ENCODE measurements at regions not wholly inside any gene's neighbourhood (a gene's known extent, or its start where the extent isn't known, plus 50 kb on each side); places are given as distances from the start of the nearest gene placed in this dataset.

- TF ChIP-seq, protein P1, sequence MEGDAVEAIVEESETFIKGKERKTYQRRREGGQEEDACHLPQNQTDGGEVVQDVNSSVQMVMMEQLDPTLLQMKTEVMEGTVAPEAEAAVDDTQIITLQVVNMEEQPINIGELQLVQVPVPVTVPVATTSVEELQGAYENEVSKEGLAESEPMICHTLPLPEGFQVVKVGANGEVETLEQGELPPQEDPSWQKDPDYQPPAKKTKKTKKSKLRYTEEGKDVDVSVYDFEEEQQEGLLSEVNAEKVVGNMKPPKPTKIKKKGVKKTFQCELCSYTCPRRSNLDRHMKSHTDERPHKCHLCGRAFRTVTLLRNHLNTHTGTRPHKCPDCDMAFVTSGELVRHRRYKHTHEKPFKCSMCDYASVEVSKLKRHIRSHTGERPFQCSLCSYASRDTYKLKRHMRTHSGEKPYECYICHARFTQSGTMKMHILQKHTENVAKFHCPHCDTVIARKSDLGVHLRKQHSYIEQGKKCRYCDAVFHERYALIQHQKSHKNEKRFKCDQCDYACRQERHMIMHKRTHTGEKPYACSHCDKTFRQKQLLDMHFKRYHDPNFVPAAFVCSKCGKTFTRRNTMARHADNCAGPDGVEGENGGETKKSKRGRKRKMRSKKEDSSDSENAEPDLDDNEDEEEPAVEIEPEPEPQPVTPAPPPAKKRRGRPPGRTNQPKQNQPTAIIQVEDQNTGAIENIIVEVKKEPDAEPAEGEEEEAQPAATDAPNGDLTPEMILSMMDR (IDR thresholded peaks at IDR 0.05): no peak
- TF ChIP-seq EZH2 (IDR thresholded peaks at IDR 0.05) (no peak), EZH2phosphoT487 (IDR thresholded peaks at IDR 0.05) (no peak)
Observed at GRCh38 chr2:4695281-4695861, 992.0 kb downstream of the DCDC2C start.

Measured in neural progenitor cell (in vitro differentiated cells).